Kidney epithelial cell (primary cell): ENCODE measurements at regions not wholly inside any gene's neighbourhood (a gene's known extent, or its start where the extent isn't known, plus 50 kb on each side); places are given as distances from the start of the nearest gene placed in this dataset.
"Not testable (repeated sequence)": the region's sequence is repeated elsewhere in the genome, so short reads cannot be mapped to it uniquely, and the experiment has no call there.

Experiments
- DNase-seq: peaks from one replicate; pipeline ENCODE4 v3.0.0-alpha.2; 2010; ENCODE audit warnings: low read depth
- H3K27me3 ChIP-seq: 2 replicates; pipeline ENCODE4 v1.6.0; 2011; ENCODE audit warnings: low read length; ENCODE audit not compliant: control insufficient read depth, insufficient read depth
- H3K36me3 ChIP-seq: 2 replicates; pipeline ENCODE4 v1.5.1; 2011; ENCODE audit warnings: low read length; ENCODE audit not compliant: control insufficient read depth, insufficient read depth
- H3K4me3 ChIP-seq: 2 replicates; pipeline ENCODE4 v1.5.1; 2011; ENCODE audit warnings: low read depth, mild to moderate bottlenecking, control low read depth, low read length
- TF ChIP-seq, protein P1 (sequence below): IDR thresholded peaks from 2 replicates; pipeline ENCODE4 v1.5.1; 2011; ENCODE audit warnings: mild to moderate bottlenecking, moderate library complexity, low read length, control low read depth, inconsistent platforms; ENCODE audit not compliant: insufficient read depth, poor library complexity, severe bottlenecking

DNA sequence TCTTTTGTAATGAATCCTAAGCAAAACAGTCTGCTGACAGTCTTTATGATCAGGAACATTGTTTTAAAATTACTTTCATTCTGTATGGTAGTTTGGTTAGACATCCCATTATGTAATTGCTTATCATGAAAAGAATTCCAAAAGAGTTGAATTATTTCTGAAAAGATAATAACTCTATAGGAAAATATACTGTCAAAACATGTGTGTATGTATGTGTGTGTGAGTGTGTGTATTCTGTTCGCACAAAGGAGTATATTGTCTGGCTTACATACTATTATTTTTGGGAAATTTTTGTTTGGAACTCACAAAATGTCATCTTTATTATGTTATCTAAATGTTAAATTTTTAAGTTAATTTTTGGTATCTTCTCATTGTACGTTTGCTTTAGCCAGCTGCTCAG lies 1075.9 kb downstream of the ZPLD1 start:
- H3K4me3 ChIP-seq: no peak overlapping the region
- H3K36me3 ChIP-seq: no peaks in the 10 kb centered on the region
- TF ChIP-seq, protein P1, sequence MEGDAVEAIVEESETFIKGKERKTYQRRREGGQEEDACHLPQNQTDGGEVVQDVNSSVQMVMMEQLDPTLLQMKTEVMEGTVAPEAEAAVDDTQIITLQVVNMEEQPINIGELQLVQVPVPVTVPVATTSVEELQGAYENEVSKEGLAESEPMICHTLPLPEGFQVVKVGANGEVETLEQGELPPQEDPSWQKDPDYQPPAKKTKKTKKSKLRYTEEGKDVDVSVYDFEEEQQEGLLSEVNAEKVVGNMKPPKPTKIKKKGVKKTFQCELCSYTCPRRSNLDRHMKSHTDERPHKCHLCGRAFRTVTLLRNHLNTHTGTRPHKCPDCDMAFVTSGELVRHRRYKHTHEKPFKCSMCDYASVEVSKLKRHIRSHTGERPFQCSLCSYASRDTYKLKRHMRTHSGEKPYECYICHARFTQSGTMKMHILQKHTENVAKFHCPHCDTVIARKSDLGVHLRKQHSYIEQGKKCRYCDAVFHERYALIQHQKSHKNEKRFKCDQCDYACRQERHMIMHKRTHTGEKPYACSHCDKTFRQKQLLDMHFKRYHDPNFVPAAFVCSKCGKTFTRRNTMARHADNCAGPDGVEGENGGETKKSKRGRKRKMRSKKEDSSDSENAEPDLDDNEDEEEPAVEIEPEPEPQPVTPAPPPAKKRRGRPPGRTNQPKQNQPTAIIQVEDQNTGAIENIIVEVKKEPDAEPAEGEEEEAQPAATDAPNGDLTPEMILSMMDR: no peak
- DNase-seq: no peak
- H3K27me3 ChIP-seq: no peaks in the 10 kb centered on the region

DNA sequence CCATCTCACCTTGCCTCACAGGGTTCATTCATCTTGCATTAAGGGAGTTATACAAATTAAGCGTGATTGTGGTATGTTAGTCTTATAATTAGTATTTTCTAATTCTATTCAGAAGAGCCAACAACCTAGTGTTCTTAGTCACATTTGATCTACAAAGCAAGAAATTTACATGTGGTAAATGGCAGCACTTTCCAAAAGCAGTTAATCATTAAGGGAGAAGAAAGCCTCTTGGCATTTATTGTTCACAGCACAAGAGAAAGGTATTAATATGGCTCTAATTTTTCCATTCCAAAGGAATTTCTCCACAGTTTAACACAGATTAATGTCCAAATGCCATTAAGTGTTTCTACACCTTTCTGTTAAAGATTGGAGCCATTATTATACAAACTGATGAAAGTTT lies 1077.1 kb downstream of the ZPLD1 start:
- no peak for DNase-seq
- Histone ChIP-seq H3K4me3 (no peak overlapping the region), H3K36me3 (no peaks in the 10 kb centered on the region), H3K27me3 (no peaks in the 10 kb centered on the region)
- TF ChIP-seq, protein P1: no peak

DNA sequence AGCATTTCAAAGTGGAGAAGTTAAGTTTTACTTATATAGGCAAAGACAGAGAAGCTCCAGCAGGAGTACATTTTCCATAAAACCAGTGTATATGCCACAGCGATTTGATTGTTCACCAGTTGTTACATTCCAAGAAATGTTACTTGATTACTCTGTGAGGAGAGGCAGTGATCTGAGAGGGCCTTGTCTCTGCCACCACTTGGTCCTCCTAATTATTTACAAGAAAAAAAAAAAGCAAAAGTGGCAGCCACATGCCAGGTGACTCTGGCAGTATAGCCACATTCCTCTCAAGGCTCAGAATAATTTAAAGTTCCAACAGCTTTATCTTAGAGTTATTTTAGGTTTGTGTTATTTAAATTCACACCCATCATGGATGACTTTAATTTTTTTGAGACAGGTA lies 1077.8 kb downstream of the ZPLD1 start:
- DNase-seq: no peak
- Histone ChIP-seq H3K27me3 (no peaks in the 10 kb centered on the region), H3K4me3 (no peak overlapping the region), H3K36me3 (no peaks in the 10 kb centered on the region)
- TF ChIP-seq, protein P1: no peak

DNA sequence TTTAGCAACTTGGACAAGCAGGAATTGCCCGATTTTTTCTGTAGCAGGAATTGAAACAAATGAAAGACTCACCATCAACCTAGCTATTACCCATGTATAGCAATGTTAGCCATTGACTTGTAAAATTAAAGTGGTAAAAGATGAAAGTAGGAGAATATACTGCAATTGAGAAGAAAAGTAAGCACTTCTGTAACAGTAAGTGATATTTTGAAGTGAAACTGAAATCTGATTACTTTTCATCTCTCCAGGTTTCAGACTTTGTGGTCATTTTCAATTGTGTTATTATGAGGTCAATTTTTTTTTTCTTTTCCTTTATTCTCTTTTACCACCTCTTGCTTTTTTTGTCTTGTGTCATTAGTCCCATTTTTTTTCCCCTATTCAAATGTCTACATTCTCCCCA lies 1078.2 kb downstream of the ZPLD1 start:
- H3K36me3 ChIP-seq: no peaks in the 10 kb centered on the region
- H3K4me3 ChIP-seq: no peak overlapping the region
- no peak for DNase-seq
- TF ChIP-seq, protein P1: no peak
- no peaks in the 10 kb centered on the region for H3K27me3 ChIP-seq

DNA sequence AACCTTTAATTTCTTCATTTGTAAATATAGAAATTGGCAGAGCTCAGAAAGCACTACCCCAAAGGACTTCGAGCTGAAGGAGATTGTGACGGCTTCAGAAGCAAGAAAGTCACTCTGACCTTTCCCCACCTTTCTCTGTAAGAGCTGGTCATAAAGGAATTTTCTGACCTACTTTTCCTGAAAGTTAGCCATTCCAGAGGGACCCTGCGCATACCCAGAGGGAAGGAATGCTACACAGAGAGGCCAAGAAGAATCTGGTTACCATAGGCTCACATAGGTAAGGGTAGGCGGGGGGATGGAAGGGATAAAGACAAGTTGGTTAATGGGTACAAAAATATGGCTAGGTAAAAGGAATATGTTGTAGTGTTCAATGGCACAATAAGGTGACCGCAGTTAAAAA lies 1080.3 kb downstream of the ZPLD1 start:
- TF ChIP-seq, protein P1: no peak
- no peak for DNase-seq
- Histone ChIP-seq H3K27me3 (no peaks in the 10 kb centered on the region), H3K4me3 (no peak overlapping the region), H3K36me3 (no peaks in the 10 kb centered on the region)

DNA sequence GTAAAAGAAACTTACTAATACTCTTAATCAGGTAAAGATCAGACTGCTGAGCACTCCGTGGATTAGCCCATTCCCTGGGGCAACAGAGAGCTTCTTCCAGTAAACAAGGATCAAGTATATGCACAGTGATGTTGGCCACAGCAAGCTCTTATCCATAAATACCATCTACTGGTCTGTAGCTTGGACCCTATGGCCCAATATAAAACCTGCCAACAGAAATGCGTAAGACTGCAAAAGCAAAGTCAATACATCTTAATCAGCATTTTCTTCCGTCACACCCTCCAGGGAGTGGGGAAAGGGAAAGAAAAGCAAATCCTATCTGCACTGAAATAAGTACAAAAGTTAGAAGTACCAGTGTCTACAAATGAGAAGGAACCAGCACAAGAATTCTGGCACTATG lies 1082.1 kb downstream of the ZPLD1 start:
- DNase-seq: no peak
- Histone ChIP-seq H3K36me3 (no peaks in the 10 kb centered on the region), H3K27me3 (no peaks in the 10 kb centered on the region), H3K4me3 (no peak overlapping the region)
- TF ChIP-seq, protein P1: no peak

DNA sequence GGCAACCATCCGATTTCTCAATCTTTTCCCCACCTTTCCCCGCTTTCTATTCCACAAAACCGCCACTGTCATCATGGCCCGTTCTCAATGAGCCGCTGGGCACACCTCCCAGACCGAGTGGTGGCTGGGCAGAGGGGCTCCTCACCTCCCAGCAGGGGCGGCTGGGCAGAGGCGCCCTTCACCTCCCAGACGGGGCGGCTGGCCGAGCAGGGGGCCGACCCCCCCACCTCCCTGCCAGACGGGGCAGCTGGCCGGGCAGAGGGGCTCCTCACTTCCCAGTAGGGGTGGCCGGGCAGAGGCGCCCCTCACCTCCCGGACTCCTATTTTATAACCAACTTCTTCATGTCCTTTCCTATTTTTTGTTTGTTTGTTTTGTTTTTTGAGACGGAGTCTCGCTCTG lies 1096.5 kb downstream of the ZPLD1 start:
- H3K36me3 ChIP-seq, DNase-seq, H3K27me3 ChIP-seq, H3K4me3 ChIP-seq: not testable (repeated sequence)
